ACHN (cell line): ENCODE measurements at regions not wholly inside any gene's neighbourhood (a gene's known extent, or its start where the extent isn't known, plus 50 kb on each side); places are given as distances from the start of the nearest gene placed in this dataset.
"Not testable (repeated sequence)": the region's sequence is repeated elsewhere in the genome, so short reads cannot be mapped to it uniquely, and the experiment has no call there.

Source experiments
- DNase-seq: peaks from one replicate; pipeline ENCODE4 v3.0.0-alpha.2; 2015
- in situ Hi-C: cut with HindIII; loops from 2 replicates; pipeline ENCODE4 v1.10.0; 2017; ENCODE audit warnings: low sequenced_read_pairs, low pct_ligation_motif_present, low pct_unique_long_range_greater_than_20kb

DNA sequence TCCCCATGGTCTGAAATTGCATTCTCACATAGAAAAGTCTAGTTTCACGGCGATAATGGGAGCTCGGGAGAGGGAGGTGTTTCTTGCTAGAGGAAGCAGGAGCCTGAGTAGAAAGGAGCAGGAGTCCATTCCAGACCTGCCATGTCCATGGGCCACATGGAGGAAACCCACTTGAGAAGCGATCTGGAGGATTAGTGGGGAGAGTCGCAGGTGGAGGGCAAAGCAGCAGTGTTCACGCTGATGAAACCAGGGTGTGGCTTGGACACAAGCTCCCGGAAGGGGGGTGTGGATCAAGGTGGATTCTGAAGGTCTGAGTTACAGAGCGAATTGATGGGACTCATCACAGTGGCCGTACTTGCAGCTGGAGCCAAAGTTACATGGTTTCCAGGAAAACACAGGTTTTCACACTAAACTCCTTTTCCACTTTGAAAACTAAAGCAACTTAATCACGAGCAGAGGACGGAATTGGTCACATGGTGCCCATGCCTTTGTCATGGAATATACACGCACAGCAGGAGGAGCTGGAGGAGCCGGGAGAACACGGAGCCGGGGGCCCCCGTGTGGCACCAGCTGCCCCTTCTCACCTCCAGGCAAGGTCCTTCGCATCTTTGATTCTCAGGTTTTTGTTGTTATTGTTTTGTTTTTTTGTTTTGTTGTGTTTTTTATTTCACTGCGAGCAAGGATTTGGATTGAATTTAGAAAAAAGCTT lies 255.1 kb upstream of the MYT1L start:
- in situ Hi-C loops, result no loop called here
- DNase-seq, result no peak

GRCh38 chr2:2582998-2583545 lies 252.0 kb upstream of the MYT1L start:
- no peak for DNase-seq
- in situ Hi-C loops, result no loop called here

- in situ Hi-C loops, result no loop called here
- DNase-seq, result no peak
These were observed 250.5 kb upstream of the MYT1L start for GRCh38 chr2:2581331-2582159.

DNA sequence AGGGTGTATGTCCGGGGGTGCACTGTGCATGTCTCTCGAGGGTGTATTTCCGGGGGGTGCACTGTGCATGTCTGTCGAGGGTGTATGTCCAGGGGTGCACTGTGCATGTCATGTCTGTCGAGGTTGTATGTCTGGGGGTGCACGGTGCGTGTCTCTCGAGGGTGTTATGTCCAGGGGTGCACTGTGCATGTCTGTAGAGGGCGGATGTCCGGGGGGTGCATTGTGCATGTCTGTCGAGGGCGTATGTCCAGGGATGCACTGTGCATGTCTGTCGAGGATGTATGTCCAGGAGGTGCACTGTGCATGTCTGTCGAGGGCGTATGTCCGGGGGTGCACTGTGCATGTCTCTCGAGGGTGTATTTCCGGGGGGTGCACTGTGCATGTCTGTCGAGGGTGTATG lies 249.8 kb upstream of the MYT1L start:
- in situ Hi-C loops, DNase-seq: not testable (repeated sequence)

GRCh38 chr2:2580341-2580740 lies 249.3 kb upstream of the MYT1L start:
- in situ Hi-C loops, result no loop called here

DNA sequence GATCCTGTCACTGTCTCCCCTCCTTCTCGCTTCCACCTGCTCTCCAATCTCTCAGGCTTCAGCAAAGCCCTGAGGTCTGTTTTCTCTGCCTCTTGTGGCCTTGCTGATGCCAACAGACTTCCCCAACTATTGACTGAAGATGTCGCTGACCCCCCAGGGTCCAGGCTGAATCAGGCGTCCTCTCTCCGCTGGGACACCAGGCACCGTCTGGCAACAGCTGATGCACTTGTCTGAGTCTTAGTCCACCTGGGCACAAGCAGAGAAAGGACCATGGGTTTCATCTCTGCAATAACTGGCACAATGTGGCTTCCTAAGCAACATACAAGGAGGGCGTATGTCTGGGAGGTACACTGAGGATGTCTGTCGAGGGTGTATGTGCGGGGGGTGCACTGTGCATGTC lies 248.7 kb upstream of the MYT1L start:
- DNase-seq, result no peak
- in situ Hi-C loops, result no loop called here

More at GRCh38 chr2:2580341-2580740, 249.3 kb upstream of the MYT1L start:
- no peak for DNase-seq

DNA sequence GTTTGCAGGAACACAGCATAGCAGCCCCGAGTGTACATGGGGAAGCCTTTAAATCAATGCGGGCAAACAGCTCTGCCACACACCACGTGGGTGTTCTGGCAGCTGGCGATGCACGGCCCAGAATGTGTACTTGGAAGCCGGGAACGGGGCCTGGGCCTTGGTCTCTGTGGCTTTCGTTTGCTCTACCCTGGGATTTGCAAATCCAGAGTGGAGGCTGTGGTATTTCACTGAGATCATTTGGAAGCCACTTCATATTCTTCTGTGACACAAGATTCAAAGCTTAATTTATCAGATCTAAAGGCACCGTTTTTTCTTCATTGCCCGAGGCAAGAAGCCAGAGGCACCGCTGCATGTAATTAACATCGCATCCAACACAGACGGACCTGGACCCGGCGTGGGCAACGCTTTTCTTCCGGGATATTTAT lies 246.3 kb upstream of the MYT1L start:
- in situ Hi-C loops, result no loop called here
- no peak for DNase-seq

DNA sequence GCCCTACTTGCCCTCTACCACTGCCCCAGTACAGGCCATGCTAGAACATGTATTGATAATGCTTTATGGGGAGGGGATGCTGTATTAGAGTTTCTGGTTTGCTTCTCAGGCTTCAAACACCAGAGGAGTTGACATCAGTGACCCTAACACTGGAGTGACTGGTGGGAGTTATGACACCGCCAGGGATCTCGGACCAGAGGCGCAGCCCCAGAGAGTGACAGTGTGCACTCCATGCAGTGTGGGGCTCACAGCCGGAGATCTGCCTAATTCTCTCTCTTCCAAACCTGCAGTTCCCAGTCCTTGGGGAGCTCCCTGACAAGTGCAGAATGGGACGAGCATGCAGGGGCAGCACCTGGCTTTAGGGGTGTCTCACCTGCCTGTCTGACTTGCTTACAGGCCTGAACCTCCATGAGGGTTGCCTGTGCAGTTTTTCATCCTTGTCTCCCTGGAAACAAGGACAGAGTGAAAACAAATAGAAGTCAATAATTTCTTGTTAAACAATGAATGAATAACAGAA lies 244.9 kb upstream of the MYT1L start:
- in situ Hi-C loops, result no loop called here

DNA sequence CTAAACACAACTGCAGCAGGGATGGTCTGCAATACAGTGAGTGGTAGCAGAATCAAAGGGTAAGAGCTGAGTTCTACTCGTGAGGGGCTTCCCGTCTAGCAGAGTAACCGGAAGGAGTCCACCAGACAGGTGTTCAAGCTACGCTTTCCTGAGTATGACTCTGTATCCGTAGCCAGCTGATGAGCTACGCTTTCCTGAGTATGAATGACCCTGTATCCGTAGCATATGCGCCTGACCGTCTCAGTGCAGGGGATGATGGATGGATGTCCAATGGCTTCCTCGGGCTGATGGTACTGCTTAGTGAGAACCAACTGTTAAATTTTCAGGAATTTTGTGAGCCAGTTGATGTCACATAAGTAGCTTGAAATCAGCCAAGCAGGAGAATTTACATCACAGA lies 244.1 kb upstream of the MYT1L start:
- no peak for DNase-seq
- in situ Hi-C loops, result no loop called here

More for the DNA sequence above, 244.9 kb upstream of the MYT1L start:
- DNase-seq, result no peak

DNA sequence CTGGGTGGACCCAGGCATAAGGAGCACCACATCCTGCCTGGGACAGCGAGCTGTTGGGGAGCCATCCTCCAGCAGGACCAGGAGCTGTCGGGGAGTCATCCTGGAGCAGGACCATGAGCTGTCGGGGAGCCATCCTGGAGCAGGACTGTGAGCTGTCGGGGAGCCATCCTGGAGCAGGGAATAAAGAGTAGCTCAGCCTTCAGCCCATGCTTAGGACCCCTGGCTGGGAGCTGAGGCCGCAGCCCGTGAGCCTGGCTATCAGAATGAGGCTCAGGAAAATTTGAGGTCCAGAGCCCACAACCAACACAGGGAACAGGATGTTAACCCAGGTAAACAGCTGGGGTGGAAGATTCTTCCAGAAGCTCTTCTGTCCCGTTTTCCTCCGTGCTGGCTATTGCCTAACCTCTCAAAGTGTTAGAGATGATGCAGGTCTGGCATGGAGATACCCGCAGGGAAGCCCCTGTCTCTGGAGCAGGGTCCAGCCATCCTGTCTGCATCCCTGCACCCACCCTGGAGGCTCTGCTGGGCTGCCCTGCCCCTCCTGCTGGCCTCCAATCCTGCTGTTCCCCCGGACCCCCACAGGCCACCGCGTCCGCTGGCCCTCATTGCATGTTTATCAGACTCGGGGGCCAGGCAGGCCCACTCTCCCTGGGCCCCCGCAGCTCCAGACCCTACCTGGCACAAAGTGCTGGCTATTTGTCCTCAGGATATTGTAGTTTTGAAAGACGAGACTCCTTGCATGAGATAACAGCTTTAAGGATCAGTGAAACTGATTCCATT lies 243.5 kb upstream of the MYT1L start:
- in situ Hi-C loops, result no loop called here
- no peak for DNase-seq

DNA sequence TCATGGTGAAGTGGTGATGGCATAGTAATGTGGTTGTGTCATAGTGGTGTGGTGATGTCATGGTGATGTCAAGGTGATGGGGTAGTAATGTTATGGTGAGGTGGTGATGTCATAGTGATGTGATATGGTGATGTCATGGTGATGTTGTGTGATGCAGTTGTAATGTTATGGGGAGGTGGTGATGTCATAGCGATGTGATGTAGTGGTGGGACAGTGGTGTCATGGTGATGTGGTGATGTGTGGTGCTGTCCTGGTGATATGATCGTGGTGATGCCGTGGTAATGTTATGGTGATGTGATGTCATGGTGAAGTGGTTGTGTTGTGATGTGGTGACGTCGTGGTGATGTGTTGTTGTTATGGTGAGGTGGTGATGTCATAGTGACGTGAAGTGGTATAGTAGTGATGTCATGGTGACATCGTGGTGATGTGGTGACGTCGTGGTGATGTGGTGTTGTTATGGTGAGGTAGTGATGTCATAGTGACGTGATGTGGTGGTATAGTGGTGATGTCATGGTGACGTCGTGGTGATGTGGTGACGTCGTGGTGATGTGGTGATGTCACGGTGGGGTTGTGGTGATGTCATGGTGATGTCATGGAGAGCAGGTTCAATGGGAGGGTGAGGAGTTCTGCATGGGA lies 242.7 kb upstream of the MYT1L start:
- in situ Hi-C loops, result no loop called here

DNA sequence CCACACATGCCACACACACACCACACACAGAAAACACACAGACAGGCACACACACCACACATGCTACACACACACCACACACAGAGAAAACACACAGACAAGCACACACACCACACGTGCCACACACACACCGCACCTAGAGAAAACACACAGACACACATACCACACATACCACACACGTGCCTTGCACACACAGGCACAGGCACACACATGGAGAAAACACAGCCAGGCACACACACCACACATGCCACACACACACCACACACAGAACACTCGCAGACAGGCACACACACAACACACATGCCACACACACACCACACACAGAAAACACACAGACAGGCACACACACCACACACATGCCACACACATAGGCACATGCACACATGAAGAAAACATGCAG lies 242.1 kb upstream of the MYT1L start:
- in situ Hi-C loops, result no loop called here
- DNase-seq, result no peak

More for the DNA sequence above, 242.7 kb upstream of the MYT1L start:
- DNase-seq, result no peak

DNA sequence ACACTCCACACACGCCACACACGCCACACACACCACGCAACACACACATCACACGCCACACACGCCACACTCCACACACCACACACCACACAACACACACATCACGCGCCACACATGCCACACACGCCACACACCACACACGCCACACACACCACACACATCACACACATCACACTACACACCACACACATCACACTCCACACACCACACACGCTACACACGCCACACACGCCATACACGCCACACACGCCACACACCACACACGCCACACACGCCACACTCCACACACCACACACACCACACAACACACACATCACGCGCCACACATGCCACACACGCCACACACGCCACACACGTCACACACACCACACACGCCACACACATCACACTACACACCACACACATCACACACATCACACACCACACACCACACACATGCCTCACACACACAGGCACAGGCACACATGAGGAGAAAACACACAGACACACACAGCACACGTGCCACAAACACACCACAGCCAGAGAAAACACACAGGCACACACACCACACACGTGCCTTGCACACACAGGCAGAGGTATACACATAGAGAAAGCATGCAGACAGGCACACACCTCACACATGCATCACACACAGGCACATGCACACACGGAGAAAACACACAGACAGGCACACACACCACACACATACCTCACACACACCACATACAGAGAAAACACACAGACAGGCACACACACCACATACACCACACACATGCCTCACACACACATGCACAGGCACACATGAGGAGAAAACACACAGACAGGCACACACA lies 241.5 kb upstream of the MYT1L start:
- no peak for DNase-seq
- in situ Hi-C loops, result no loop called here

GRCh38 chr2:2571301-2572150 lies 240.5 kb upstream of the MYT1L start:
- DNase-seq, result no peak
- in situ Hi-C loops, result no loop called here

GRCh38 chr2:2570871-2571270 lies 239.8 kb upstream of the MYT1L start:
- DNase-seq, result no peak
- in situ Hi-C loops, result no loop called here

- DNase-seq, result no peak
- in situ Hi-C loops, result no loop called here
These were observed 239.3 kb upstream of the MYT1L start for GRCh38 chr2:2570360-2570759.

- no peak for DNase-seq
- in situ Hi-C loops, result no loop called here
These were observed 238.8 kb upstream of the MYT1L start for GRCh38 chr2:2569836-2570235.
